Mammary epithelial cell (primary cell): ENCODE measurements at regions not wholly inside any gene's neighbourhood (a gene's known extent, or its start where the extent isn't known, plus 50 kb on each side); places are given as distances from the start of the nearest gene placed in this dataset.

Experiments
- EZH2 ChIP-seq: IDR thresholded peaks from 2 replicates; pipeline ENCODE4 v1.6.1; 2012; ENCODE audit warnings: low read length, inconsistent platforms, borderline replicate concordance
- TF ChIP-seq, protein P1 (sequence below), 2 donors: IDR thresholded peaks in 1 of 2; conservative IDR thresholded peaks in 1 of 2; 2 replicates each; pipeline ENCODE4 v1.5.1; 2011 to 2012; ENCODE audit warnings: inconsistent platforms in 2 of 2, low read length in 2 of 2, mild to moderate bottlenecking in 2 of 2, control low read depth in 1 of 2, low read depth in 1 of 2; ENCODE audit not compliant: insufficient read depth in 1 of 2; ENCODE audit errors: extremely low read depth in 1 of 2

DNA sequence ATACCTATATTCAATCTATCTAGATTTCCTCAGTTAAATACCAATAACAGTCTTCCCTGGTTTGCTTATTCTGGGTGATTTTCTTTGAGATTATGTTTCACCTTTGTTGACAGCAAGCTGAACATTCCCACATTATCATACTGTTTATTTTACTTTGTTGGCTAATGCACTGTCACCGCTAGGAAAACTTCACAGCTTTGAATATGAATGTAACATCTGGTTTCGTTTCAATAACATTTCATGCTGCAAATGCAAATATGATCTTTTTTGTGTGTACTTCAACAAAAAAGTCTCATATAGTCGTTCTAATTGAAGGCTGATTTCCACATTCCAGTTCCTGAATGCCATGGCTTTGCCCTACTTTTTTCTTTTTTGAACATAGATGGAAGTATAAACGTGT lies 946.3 kb upstream of the GHITM start:
- TF ChIP-seq, protein P1, sequence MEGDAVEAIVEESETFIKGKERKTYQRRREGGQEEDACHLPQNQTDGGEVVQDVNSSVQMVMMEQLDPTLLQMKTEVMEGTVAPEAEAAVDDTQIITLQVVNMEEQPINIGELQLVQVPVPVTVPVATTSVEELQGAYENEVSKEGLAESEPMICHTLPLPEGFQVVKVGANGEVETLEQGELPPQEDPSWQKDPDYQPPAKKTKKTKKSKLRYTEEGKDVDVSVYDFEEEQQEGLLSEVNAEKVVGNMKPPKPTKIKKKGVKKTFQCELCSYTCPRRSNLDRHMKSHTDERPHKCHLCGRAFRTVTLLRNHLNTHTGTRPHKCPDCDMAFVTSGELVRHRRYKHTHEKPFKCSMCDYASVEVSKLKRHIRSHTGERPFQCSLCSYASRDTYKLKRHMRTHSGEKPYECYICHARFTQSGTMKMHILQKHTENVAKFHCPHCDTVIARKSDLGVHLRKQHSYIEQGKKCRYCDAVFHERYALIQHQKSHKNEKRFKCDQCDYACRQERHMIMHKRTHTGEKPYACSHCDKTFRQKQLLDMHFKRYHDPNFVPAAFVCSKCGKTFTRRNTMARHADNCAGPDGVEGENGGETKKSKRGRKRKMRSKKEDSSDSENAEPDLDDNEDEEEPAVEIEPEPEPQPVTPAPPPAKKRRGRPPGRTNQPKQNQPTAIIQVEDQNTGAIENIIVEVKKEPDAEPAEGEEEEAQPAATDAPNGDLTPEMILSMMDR (conservative IDR thresholded peaks at IDR 0.05 in 1 of 2, IDR thresholded peaks at IDR 0.05 in 1 of 2; ENCODE audit: extremely low read depth in 1 of 2, insufficient read depth in 1 of 2, low read depth in 1 of 2, low read length in 2 of 2), result no peak
- TF ChIP-seq EZH2, result no peak
